SK-N-SH treated with all-trans-retinoic acid at 6 μM for 48 hours (cell line): ENCODE measurements at regions not wholly inside any gene's neighbourhood (a gene's known extent, or its start where the extent isn't known, plus 50 kb on each side); places are given as distances from the start of the nearest gene placed in this dataset.
A peak's percentile ranks its signal among the peaks of the same experiment; 100 is the strongest.

ENCODE experiments used
- ATAC-seq: fragments of 200-7000 bp; cut with Tn5 transposase; 3 replicates; pipeline ENCODE4 v1.9.1; 2020; ENCODE audit warnings: mild to moderate bottlenecking, moderate library complexity
- ARNTL ChIP-seq: fragments of 450-650 bp; formaldehyde crosslinking; IDR thresholded peaks from 2 replicates; pipeline ENCODE4 v1.5.0; 2020; ENCODE audit warnings: low read depth, mild to moderate bottlenecking, moderate library complexity, borderline replicate concordance
- BACH2 ChIP-seq: fragments of 250-450 bp; sonication (Bioruptor Pico); IDR thresholded peaks from 2 replicates; pipeline ENCODE4 v1.9.0; 2021; ENCODE audit warnings: mild to moderate bottlenecking, borderline replicate concordance
- CSDC2 ChIP-seq: fragments of 250-450 bp; sonication (Bioruptor Pico); IDR thresholded peaks from 2 replicates; pipeline ENCODE4 v1.5.0; 2020; ENCODE audit warnings: mild to moderate bottlenecking, moderate library complexity
- CSRNP3 ChIP-seq: fragments of 250-450 bp; sonication (Bioruptor Pico); IDR thresholded peaks from 2 replicates; pipeline ENCODE4 v1.5.1; 2021; ENCODE audit warnings: mild to moderate bottlenecking, moderate library complexity
- ESRRG ChIP-seq: fragments of 250-450 bp; sonication (Bioruptor Pico); IDR thresholded peaks from 2 replicates; pipeline ENCODE4 v1.6.1; 2021; ENCODE audit warnings: mild to moderate bottlenecking
- GLIS3 ChIP-seq: fragments of 250-450 bp; sonication (Bioruptor Pico); IDR thresholded peaks from 2 replicates; pipeline ENCODE4 v1.5.0; 2020; ENCODE audit warnings: mild to moderate bottlenecking, moderate library complexity
- ISL1 ChIP-seq: fragments of 250-450 bp; sonication (Bioruptor Pico); IDR thresholded peaks from 2 replicates; pipeline ENCODE4 v2.1.2; 2022; ENCODE audit warnings: mild to moderate bottlenecking, moderate library complexity
- OSR1 ChIP-seq: fragments of 250-450 bp; sonication (Bioruptor Pico); IDR thresholded peaks from 2 replicates; pipeline ENCODE4 v1.8.0; 2022; ENCODE audit warnings: moderate library complexity, mild to moderate bottlenecking, inconsistent platforms
- PATZ1 ChIP-seq: fragments of 250-450 bp; sonication (Bioruptor Pico); IDR thresholded peaks from 2 replicates; pipeline ENCODE4 v1.8.0; 2020; ENCODE audit warnings: mild to moderate bottlenecking, moderate library complexity, borderline replicate concordance
- POU6F1 ChIP-seq: fragments of 250-450 bp; sonication (Bioruptor Pico); IDR thresholded peaks from 2 replicates; pipeline ENCODE4 v1.8.0; 2021; ENCODE audit warnings: low read depth, mild to moderate bottlenecking, moderate library complexity, borderline replicate concordance
- PPARA ChIP-seq: fragments of 250-450 bp; sonication (Bioruptor Pico); IDR thresholded peaks from 2 replicates; pipeline ENCODE4 v1.5.0; 2020; ENCODE audit warnings: mild to moderate bottlenecking, borderline replicate concordance
- RARB ChIP-seq: fragments of 250-450 bp; sonication (Bioruptor Pico); IDR thresholded peaks from 2 replicates; pipeline ENCODE4 v1.8.0; 2021; ENCODE audit warnings: mild to moderate bottlenecking, moderate library complexity
- TCF4 ChIP-seq: fragments of 250-450 bp; sonication (Bioruptor Pico); IDR thresholded peaks from 2 replicates; pipeline ENCODE4 v1.8.0; 2021; ENCODE audit warnings: mild to moderate bottlenecking, moderate library complexity, borderline replicate concordance
- TOX ChIP-seq: fragments of 250-450 bp; sonication (Bioruptor Pico); IDR thresholded peaks from 2 replicates; pipeline ENCODE4 v1.8.0; 2021; ENCODE audit warnings: mild to moderate bottlenecking, moderate library complexity, borderline replicate concordance
- TSHZ2 ChIP-seq: fragments of 250-450 bp; sonication (Bioruptor Pico); IDR thresholded peaks from 2 replicates; pipeline ENCODE4 v1.5.0; 2020; ENCODE audit warnings: mild to moderate bottlenecking, moderate library complexity
- ZC3H10 ChIP-seq: fragments of 250-450 bp; sonication (Bioruptor Pico); IDR thresholded peaks from 2 replicates; pipeline ENCODE4 v1.5.1; 2021; ENCODE audit warnings: mild to moderate bottlenecking, moderate library complexity
- ZFP3 ChIP-seq: fragments of 250-450 bp; sonication (Bioruptor Pico); IDR thresholded peaks from 2 replicates; pipeline ENCODE4 v1.5.0; 2020; ENCODE audit warnings: mild to moderate bottlenecking, moderate library complexity
- ZFP30 ChIP-seq: fragments of 450-650 bp; formaldehyde crosslinking; IDR thresholded peaks from 2 replicates; pipeline ENCODE4 v1.5.0; 2022; ENCODE audit warnings: mild to moderate bottlenecking, moderate library complexity
- ZNF565 ChIP-seq: fragments of 450-650 bp; formaldehyde crosslinking; conservative IDR thresholded peaks from 2 replicates; pipeline ENCODE4 v1.5.0; 2020; ENCODE audit warnings: low read depth, mild to moderate bottlenecking, moderate library complexity
- ZNF70 ChIP-seq: fragments of 450-650 bp; formaldehyde crosslinking; IDR thresholded peaks from 2 replicates; pipeline ENCODE4 v1.5.0; 2020; ENCODE audit warnings: mild to moderate bottlenecking, moderate library complexity

- TF ChIP-seq ISL1 (CRISPR knock-in tag) (no peak), GLIS3 (CRISPR knock-in tag) (no peak), ARNTL (CRISPR knock-in tag) (no peak), ZNF565 (no peak), PATZ1 (CRISPR knock-in tag) (no peak), TCF4 (CRISPR knock-in tag) (no peak), POU6F1 (CRISPR knock-in tag) (no peak)
- ATAC-seq: peak; percentile 59
These were observed 97.8 kb downstream of the ZNF674 start for GRCh38 chrX:46447384-46447783.

- TF ChIP-seq OSR1 (CRISPR knock-in tag) (no peak), CSRNP3 (CRISPR knock-in tag) (no peak), PATZ1 (CRISPR knock-in tag) (no peak), ZC3H10 (no peak), ZNF70 (no peak), GLIS3 (CRISPR knock-in tag) (no peak), PPARA (no peak), TOX (CRISPR knock-in tag) (no peak), TCF4 (CRISPR knock-in tag) (no peak), RARB (CRISPR knock-in tag) (no peak), ESRRG (no peak), CSDC2 (no peak), BACH2 (no peak), ISL1 (CRISPR knock-in tag) (no peak)
- ATAC-seq: peak; percentile 95
These were observed 98.4 kb downstream of the ZNF674 start for GRCh38 chrX:46446727-46447378.

- TF ChIP-seq ARNTL (CRISPR knock-in tag) (no peak), POU6F1 (CRISPR knock-in tag) (no peak), ZFP3 (CRISPR knock-in tag) (no peak), BACH2 (no peak), RARB (CRISPR knock-in tag) (no peak)
- peak; percentile 59 for ATAC-seq
These were observed 101.2 kb downstream of the ZNF674 start for GRCh38 chrX:46444011-46444410.

- no peak for ATAC-seq
- no peak for TF ChIP-seq ESRRG
- no peak for TF ChIP-seq ZFP30
- TF ChIP-seq TCF4 (CRISPR knock-in tag): no peak
- no peak for TF ChIP-seq BACH2
- TF ChIP-seq GLIS3 (CRISPR knock-in tag): no peak
- TF ChIP-seq POU6F1 (CRISPR knock-in tag): no peak
- no peak for TF ChIP-seq ZNF70
- no peak for TF ChIP-seq PATZ1 (CRISPR knock-in tag)
- no peak for TF ChIP-seq TSHZ2
These were observed 108.5 kb downstream of the ZNF674 start for GRCh38 chrX:46436744-46437143.
